Fibroblast of peridontal ligament (primary cell): ENCODE measurements at regions not wholly inside any gene's neighbourhood (a gene's known extent, or its start where the extent isn't known, plus 50 kb on each side); places are given as distances from the start of the nearest gene placed in this dataset.

Experiments
- DNase-seq: peaks from one replicate; pipeline ENCODE4 v3.0.0-alpha.2; 2010; ENCODE audit errors: extremely low read depth

- peak; percentile 66 for DNase-seq
Measured at GRCh38 chr6:22026164-22026678, 270.6 kb downstream of the PRL start.

DNA sequence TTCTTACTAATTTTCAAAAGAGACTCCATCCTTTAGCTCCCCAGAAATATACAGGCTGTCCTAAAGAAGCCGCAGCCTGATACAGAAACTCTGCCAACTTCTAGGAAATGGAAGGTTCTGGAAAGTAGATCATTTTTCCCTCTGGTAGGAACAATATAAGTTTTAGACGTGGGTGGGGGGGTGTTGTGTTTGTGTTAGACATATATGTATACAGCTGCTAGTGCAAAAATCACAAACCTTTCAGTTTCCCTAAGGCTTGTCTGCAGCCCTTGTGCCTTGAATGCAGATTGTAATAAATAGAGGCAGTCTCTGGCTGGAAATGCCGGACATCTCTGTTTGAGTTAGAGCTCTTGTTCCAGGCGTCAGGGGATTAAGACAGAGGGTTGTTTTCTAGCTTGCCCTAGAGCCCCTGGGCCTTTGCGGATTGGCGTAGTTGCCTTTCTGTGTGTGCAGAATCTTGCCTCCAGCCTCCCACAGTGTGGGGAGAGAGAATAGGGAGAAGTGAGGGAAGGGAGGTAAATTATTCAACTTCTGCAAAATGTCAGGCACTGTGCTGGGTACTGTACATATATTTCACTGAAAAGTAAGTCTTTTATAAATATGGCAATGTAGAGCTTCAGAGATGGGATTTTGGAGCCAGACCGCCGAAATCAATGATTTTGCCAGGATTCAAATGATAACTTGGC lies 269.7 kb downstream of the PRL start:
- no peak for DNase-seq

- no peak for DNase-seq
Measured at GRCh38 chr6:22028403-22029090, 268.3 kb downstream of the PRL start.

DNA sequence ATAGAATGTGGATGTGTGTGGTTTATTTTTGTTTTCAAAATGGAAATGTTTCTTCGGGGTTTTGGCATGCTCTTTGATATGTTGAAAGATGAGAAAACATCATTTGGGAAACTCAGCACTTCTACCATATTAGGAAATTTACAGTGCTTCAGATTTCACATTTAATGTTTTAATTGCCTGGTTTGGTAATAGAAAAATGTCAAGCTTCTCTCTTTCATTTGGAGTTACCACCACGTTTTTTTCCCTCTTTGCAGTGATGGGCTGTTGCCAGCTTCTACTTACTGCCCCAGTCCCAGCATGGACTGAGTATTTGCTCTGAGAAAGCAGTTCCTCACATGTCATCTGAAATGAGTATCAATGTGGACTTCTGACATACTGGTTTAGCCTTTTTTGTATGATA lies 267.7 kb downstream of the PRL start:
- DNase-seq = peak; percentile 68

DNA sequence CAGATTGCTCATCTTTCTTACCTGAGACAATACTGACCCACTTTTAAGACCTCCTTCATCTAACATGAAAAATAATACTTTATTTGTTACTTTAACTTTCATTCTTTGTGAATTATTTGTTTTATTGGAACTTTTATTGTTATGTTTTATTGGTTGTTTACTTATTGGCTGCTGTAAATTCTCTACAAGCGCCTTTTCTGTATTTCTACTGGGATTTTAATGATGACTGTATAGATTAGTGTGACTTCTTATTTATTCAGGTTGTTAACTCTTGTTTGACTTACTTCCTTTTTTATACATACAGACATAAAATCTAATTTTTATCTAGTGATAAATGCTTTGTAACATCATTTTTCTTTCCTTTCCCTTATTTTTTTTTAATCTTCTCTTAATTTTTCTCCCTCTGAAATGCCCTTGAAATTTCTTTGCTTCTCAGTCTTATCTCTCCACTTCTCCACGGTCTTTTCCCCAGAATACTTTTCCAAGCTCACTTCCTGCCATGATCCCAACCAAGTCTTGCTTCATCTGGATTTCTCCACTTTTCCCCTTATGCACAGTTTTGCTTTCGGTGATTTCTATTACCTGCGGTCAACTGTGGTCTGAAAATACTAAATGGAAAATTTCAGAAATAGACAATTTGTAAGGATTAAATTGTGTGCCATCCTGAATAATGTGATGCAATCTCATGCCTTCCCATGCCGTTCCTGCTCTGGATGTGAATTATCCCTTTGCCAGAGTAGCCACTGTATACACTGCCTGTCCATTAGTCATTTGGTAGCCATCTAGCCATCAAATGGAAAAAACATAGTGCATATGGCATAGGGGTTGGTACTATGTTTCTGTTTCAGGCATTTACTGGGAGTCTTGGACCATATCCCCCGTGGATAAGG lies 265.9 kb downstream of the PRL start:
- no peak for DNase-seq

DNA sequence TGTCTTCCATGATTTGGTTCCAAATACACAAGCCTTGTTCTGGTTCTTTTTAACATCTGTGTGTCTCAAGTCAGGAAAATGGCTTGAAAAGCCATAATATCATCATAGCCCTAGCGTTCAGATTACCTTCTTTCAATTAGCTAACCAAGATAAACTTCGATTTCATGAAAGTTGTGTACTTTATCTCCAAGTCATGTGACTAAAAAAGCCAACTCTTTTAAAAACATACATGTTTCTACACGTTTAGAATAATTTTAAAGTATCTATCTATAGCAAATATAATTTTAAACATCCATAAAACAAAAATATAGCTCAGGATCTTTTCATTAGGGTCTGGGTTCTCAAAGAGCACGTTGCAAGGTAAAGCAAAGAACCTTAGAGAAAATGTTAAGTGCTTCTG lies 261.1 kb downstream of the PRL start:
- DNase-seq = no peak

- no peak for DNase-seq
Measured at GRCh38 chr6:22036275-22036674, 260.6 kb downstream of the PRL start.

DNA sequence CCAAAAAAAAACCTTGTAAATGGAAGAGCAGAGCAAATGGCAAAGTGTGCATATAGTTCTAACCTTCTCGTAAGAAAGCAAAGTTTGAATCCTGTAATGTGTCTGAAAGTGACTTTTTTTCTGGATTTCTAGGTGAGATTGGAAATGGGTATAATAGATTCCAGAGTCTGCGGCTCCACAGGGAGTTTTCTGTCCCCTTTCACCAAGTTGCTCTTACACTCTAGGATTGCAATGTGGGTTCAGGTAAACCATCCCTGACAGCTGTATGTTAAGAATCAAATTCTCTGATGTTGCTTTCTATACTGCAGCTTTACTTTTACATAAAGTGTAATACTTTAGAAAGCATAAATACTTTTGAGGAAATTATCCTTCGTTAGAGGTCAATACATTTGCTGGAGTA lies 260.1 kb downstream of the PRL start:
- no peak for DNase-seq

DNA sequence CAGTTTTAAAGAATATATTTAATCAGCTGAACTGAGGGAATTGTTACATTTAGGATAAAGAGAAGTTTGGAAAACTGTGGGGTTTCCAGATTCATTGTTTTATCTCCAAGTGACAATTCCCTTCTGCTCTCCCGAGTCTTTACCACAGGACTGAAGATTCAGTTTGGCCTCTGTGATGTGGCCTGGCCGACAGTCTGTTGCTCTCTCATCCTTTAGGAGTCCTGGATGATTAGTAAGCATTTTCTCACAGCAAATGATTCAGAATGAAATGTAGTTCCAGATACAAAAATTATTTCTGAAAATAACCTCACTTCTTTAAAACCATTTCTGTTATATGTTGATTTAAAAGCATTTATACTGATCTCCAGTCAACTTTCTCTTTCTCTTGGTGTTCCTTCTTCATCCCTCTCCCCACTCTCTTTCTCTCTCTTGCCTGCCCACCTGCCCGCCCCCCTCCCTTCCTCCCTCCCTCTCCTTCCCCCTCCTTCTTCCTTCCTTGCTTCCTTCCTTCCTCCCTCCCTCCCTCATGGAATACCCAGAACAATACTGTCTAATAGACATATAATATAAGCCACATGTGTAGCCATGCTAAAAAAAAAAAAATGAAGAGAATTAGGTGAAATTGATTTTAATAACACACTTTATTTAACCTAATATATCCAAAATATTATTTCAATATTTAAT lies 254.9 kb downstream of the PRL start:
- peak; percentile 61 for DNase-seq

DNA sequence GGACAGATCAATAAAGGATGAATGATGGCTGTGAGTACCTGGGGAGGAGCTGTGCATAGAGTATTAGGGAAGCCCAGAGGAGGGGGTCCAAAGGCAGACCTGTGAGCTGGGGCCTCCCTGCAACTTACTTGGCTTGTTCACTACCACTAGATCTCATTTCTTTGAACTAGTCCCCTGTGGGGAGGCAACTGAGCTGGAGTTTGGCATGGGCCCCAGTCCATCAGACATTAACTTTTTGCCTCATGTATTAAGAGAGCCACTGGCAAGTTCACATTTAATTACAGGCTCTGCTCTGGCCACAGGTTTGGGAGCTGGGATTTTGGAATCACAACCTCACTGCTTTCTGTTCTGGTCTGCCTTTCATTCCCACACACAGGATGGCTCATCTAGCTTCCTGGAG lies 254.1 kb downstream of the PRL start:
- DNase-seq = peak; percentile 45

DNA sequence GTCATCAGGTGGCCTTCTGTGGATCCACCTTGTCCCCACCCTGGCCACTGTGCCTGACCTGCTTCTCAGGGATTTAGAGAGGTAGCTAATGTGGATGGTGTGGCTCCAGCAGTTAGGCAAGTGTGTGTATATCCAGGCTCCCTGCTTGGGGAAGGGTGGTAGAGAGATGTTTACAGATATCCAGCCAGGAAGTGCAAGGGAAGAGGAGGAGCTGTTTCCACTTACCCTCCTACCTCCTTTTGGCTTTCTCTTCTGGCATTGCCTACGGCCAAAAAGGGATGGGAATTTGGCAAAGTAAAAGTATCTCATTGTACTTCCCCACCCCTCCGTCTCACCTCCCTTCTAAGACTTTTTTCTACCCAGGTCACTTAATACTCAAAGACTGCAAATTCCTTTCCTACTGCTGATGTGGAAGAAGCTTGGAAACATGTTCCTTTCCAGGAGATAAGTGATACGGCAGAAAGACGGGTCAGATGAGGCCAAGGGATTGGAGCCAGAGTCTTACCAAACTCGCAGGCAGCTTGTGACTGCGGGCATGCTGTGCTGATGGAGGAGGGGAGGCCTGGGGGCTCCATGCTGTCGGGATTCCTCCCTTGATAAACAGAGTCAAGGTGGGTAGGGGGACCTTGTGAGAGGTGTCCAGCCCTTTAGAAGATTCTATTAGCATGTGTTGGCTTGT lies 253.4 kb downstream of the PRL start:
- peak; percentile 60 for DNase-seq

DNA sequence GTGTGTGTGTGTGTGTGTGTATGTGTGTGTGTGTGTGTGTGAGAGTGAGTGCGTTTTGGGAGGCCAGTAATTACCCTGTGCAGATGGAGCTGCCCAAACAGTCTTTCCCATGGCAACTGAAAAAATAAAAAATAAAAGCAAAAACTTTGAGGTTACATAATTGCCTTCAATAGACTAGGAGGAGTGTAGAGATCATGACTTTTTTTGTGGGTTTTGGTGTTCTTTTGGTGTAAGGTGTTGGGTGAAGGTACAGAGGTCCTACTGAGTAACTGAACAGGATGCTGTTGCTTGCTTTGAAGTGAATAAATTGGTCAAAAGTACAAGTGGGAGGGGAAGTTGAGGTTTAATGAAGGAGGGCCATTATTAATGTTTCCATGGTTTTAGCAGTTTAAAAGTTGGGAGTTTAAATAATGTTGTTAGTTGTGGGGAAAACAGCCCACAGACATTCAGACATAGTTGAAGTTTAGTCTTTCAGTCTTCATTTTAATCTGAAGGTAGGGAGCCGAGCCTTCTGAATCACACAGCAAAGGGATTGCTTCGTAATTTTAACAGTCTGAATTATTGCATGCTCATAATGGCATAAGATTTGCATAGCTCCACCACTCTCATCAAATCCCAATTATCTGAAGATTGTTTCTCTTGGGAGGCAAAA lies 251.4 kb downstream of the PRL start:
- no peak for DNase-seq

DNA sequence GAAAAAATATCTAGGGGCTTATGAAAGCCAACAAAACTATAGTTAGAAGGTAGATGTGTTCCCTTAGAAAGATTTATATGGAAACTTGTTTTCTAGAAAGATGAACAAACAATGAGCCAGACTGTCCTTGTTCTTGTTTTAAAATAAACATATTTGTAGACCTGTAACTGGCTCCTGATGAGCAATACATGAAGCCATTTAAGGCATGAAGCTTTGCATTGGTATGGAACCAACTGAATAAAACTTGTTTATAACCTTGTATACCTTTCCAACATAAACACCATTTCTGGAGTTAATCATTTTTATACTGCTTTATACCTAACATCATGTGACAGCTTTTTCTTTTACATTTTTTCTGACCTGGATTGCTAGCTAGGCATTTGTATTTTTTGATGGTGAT lies 247.8 kb downstream of the PRL start:
- DNase-seq = no peak

DNA sequence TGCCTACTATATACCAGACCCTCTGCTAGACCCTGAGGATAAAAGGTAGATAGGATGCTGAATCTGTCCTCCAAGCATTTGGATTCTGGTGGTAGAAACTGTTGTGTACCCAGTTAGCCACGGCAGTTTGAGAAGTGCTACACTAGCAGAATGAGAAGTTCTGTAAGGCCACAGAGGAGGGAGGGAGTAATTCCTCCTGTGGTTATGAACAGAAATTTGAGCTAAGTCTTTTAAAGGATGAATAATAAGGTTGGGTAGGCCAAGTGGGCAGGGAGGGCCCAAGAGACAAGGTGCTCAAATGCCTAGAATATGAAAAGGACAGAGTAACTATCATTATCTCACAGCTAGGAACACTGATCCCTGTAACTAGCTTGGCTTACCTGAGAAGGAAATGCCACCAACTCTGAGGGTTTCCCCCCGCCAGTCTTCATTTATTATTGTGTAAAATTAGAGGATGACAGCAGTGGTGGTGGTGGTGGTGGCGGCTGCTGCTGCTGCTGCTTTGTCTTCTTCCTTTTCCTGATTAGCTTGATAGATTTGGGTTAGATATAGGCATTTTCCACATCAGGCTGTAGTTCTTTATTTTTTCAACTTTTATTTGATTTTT lies 243.3 kb downstream of the PRL start:
- peak; percentile 30 for DNase-seq

- DNase-seq = no peak
Measured at GRCh38 chr6:22056398-22056797, 240.4 kb downstream of the PRL start.

- DNase-seq = peak; percentile 24
Measured at GRCh38 chr6:22057962-22058361, 238.9 kb downstream of the PRL start.

DNA sequence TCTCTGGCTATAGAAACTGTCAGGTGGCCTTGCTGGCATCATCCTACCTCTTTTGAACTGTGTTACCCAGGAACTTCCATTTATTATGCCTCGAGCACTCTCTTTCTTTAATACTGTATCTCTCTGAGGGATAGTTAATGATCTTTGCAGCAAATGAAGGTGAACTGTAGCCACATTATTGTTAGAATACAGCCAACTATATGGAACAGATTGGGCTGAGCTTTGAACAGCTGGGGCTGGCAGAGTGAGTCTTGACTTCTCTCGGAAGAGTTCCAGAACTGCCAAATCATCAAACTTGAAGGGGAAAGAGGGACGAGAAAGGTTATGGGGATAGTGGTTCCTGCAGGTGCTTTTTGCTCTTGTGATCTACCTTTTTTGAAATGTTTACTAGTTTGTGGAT lies 237.7 kb downstream of the PRL start:
- no peak for DNase-seq

DNA sequence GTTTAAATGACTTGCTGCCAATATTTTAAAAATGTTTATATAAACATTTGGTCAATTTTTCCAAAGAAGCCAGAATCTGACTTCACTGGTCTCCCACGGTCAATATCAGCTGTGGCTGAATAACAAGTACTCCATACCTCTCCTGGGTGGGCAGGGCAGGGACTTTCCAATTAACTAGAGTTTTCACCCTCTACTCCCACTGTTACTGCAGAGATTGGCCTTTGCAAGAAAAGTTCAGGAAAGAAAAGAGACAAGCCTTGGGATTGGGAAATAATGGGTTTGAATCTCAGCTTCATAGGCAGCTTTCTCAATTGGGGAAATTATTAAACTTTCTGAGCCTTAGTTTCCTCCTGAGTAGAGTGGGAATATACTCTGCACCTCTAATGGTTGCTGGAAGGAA lies 236.9 kb downstream of the PRL start:
- DNase-seq = peak; percentile 40

DNA sequence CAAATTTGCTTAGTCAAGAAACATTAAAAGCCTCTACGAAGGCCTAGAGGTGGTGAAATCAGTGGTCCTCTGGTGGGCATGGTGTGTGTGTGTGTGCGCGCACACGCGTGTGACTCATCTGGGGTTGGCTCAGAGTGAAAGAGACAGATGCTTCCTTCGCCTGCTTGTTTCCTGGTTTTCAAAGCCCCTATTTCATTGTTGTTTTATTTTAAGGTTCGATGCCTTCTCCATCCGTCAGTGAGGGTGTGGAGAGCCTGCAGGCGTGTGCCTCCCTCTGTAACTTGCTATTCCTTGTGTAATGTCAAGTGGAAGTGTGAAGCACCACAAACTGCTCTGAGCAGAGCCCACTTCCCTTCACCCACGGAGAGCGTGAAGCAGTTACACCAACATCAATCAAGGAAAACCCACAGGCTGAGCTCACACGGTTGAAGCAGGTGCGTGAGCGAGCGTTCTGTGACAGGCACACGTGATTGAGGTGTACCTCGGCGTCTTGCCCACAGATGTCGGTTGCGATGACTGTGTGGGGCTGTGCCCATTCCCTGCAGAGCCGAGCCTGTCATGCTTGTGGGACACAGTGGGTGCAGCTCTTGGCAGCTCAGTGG lies 233.9 kb downstream of the PRL start:
- no peak for DNase-seq

DNA sequence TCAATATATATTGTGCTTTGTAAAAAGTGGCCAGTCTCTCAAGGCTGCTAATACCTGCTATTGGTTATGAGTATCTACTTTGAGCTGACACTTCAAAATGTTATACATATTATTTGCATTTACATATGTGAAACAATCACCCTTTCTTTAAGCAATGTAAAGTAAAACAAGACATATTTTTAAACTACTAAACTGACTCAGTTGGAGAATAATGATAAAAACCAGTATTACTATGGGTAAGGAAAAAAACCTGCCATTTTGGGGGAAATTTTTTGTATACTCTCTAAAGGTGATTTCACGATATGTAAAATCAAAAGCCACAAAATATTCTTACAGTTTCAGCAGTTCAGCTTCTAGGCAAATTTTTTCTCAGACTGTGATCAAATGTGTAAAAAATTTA lies 232.3 kb downstream of the PRL start:
- no peak for DNase-seq
